H9 (cell line): ENCODE measurements at regions not wholly inside any gene's neighbourhood (a gene's known extent, or its start where the extent isn't known, plus 50 kb on each side); places are given as distances from the start of the nearest gene placed in this dataset.

Source experiments
- DNase-seq: peaks from one replicate; pipeline ENCODE4 v3.0.0-alpha.2; 2017
- H2AFZ ChIP-seq: one replicate; pipeline ENCODE4 v1.6.1; 2013; ENCODE audit warnings: mild to moderate bottlenecking, low read length, control low read depth, moderate library complexity
- H2AK5ac ChIP-seq: 2 replicates; pipeline ENCODE4 v1.6.1; 2013; ENCODE audit warnings: low read length, control low read depth, mixed read lengths; ENCODE audit not compliant: insufficient read length
- H2BK120ac ChIP-seq: one replicate; pipeline ENCODE4 v1.6.1; 2013; ENCODE audit warnings: low read depth, mild to moderate bottlenecking, low read length, control low read depth, inconsistent platforms; ENCODE audit not compliant: poor library complexity, severe bottlenecking
- H2BK12ac ChIP-seq: 2 replicates; pipeline ENCODE4 v1.6.1; 2013; ENCODE audit warnings: low read length, control low read depth, mixed read lengths, low read depth; ENCODE audit not compliant: insufficient read length
- H2BK15ac ChIP-seq: 2 replicates; pipeline ENCODE4 v1.6.1; 2013; ENCODE audit warnings: low read depth, low read length, control low read depth
- H2BK20ac ChIP-seq: one replicate; pipeline ENCODE4 v1.6.1; 2013; ENCODE audit warnings: low read depth, mild to moderate bottlenecking, low read length, control low read depth, inconsistent platforms; ENCODE audit not compliant: poor library complexity, severe bottlenecking
- H2BK5ac ChIP-seq: 2 replicates; pipeline ENCODE4 v1.6.1; 2013; ENCODE audit warnings: low read length, control low read depth, mixed read lengths; ENCODE audit not compliant: insufficient read length
- H3K14ac ChIP-seq: 2 replicates; pipeline ENCODE4 v1.6.1; 2013; ENCODE audit warnings: low read length, control low read depth; ENCODE audit not compliant: insufficient read depth
- H3K18ac ChIP-seq: 2 replicates; pipeline ENCODE4 v1.6.1; 2013; ENCODE audit warnings: low read depth, mild to moderate bottlenecking, mixed read lengths, low read length, control low read depth; ENCODE audit not compliant: insufficient read length
- H3K23ac ChIP-seq: 2 replicates; pipeline ENCODE4 v1.6.1; 2013; ENCODE audit warnings: low read length, control low read depth, mixed read lengths, low read depth; ENCODE audit not compliant: insufficient read length
- H3K23me2 ChIP-seq: 2 replicates; pipeline ENCODE4 v1.6.1; 2013; ENCODE audit warnings: low read depth, mild to moderate bottlenecking, mixed read lengths, low read length, control low read depth; ENCODE audit not compliant: insufficient read length, poor library complexity, severe bottlenecking
- H3K27ac ChIP-seq: 2 replicates; pipeline ENCODE4 v1.5.1; 2013; ENCODE audit warnings: low read length, control low read depth, mixed read lengths, low read depth; ENCODE audit not compliant: insufficient read length
- H3K27me3 ChIP-seq: 2 replicates; pipeline ENCODE4 v1.6.1; 2013; ENCODE audit warnings: low read length, control low read depth, inconsistent platforms; ENCODE audit not compliant: insufficient read depth
- H3K4ac ChIP-seq: 2 replicates; pipeline ENCODE4 v1.6.1; 2013; ENCODE audit warnings: low read depth, mild to moderate bottlenecking, control low read depth, inconsistent platforms, low read length, moderate library complexity
- H3K4me1 ChIP-seq: 2 replicates; pipeline ENCODE4 v1.6.1; 2013; ENCODE audit warnings: low read length, control low read depth, inconsistent platforms; ENCODE audit not compliant: insufficient read depth
- H3K4me2 ChIP-seq: 2 replicates; pipeline ENCODE4 v1.6.1; 2013; ENCODE audit warnings: low read length, control low read depth, mixed read lengths; ENCODE audit not compliant: insufficient read length, insufficient read depth
- H3K56ac ChIP-seq: 2 replicates; pipeline ENCODE4 v1.6.1; 2013; ENCODE audit warnings: low read depth, mild to moderate bottlenecking, mixed read lengths, low read length, control low read depth; ENCODE audit not compliant: insufficient read length
- H3K79me1 ChIP-seq: 2 replicates; pipeline ENCODE4 v1.6.1; 2013; ENCODE audit warnings: low read depth, mild to moderate bottlenecking, moderate library complexity, low read length, control low read depth, inconsistent platforms; ENCODE audit not compliant: insufficient read depth, poor library complexity, severe bottlenecking
- H3K79me2 ChIP-seq: 2 replicates; pipeline ENCODE4 v1.6.1; 2013; ENCODE audit warnings: low read length, control low read depth, inconsistent platforms; ENCODE audit not compliant: insufficient read depth
- H3K9ac ChIP-seq: 2 replicates; pipeline ENCODE4 v1.6.1; 2013; ENCODE audit warnings: low read length, control low read depth, mixed read lengths; ENCODE audit not compliant: insufficient read length; ENCODE audit errors: extremely low read depth
- H3K9me3 ChIP-seq: one replicate; pipeline ENCODE4 v1.6.1; 2013; ENCODE audit warnings: low read depth, low read length, inconsistent platforms; ENCODE audit not compliant: control insufficient read depth
- H3T11ph ChIP-seq: one replicate; pipeline ENCODE4 v1.6.1; 2013; ENCODE audit warnings: mild to moderate bottlenecking, low read length, control low read depth, inconsistent platforms
- H4K20me1 ChIP-seq: one replicate; pipeline ENCODE4 v1.6.1; 2013; ENCODE audit not compliant: control insufficient read depth, insufficient read length, insufficient read depth
- H4K5ac ChIP-seq: 2 replicates; pipeline ENCODE4 v1.6.1; 2013; ENCODE audit warnings: low read depth, mild to moderate bottlenecking, mixed read lengths, low read length, control low read depth; ENCODE audit not compliant: insufficient read length
- H4K8ac ChIP-seq: replicated peaks from 2 replicates; pipeline ENCODE4 v1.6.1; 2013; ENCODE audit warnings: low read length, control low read depth, mixed read lengths, low read depth; ENCODE audit not compliant: insufficient read length
- H4K91ac ChIP-seq: 2 replicates; pipeline ENCODE4 v1.6.1; 2013; ENCODE audit warnings: low read depth, mild to moderate bottlenecking, moderate library complexity, mixed read lengths, low read length, control low read depth; ENCODE audit not compliant: insufficient read length
- H3K27ac Mint-ChIP-seq, 3 experiments: 2 replicates in 2 of 3; 3 replicates in 1 of 3; pipeline ENCODE4 v1.8.0; 2020 to 2021; ENCODE audit warnings: mixed read lengths in 3 of 3, mild to moderate bottlenecking in 1 of 3, moderate library complexity in 1 of 3
- H3K27me3 Mint-ChIP-seq: 2 replicates; pipeline ENCODE4 v1.8.0; 2021; ENCODE audit warnings: low read depth, mild to moderate bottlenecking, moderate library complexity, mixed read lengths
- H3K36me3 Mint-ChIP-seq, 3 experiments: 2 replicates in 2 of 3; 3 replicates in 1 of 3; pipeline ENCODE4 v1.8.0; 2020 to 2021; ENCODE audit warnings: low read depth in 3 of 3, mixed read lengths in 3 of 3; ENCODE audit not compliant: insufficient read depth in 1 of 3
- H3K4me1 Mint-ChIP-seq, 2 experiments: 2 replicates each; pipeline ENCODE4 v1.8.0; 2020; ENCODE audit warnings: mixed read lengths in 2 of 2
- H3K4me3 Mint-ChIP-seq, 2 experiments: 2 replicates in 1 of 2; 3 replicates in 1 of 2; pipeline ENCODE4 v1.8.0; 2020 to 2021; ENCODE audit warnings: mild to moderate bottlenecking in 2 of 2, mixed read lengths in 2 of 2, moderate library complexity in 1 of 2
- H3K9me3 Mint-ChIP-seq, 2 experiments: 2 replicates in 1 of 2; 3 replicates in 1 of 2; pipeline ENCODE4 v1.8.0; 2020; ENCODE audit warnings: mild to moderate bottlenecking in 2 of 2, mixed read lengths in 2 of 2, moderate library complexity in 1 of 2
- CTCF ChIP-seq: fragments of 200-600 bp; sonication (generic); conservative IDR thresholded peaks from 3 replicates; pipeline ENCODE4 v1.8.0; 2021; ENCODE audit warnings: antibody characterized with exemption, mild to moderate bottlenecking
- WGBS: extraction: QIAGEN DNeasy Blood & Tissue Kit; methylation state at CpG from one replicate; pipeline ENCODE4 v1.1.7; 2013; ENCODE audit warnings: missing lambda C conversion rate, low lambda C conversion rate, mixed read lengths; ENCODE audit not compliant: insufficient read length; ENCODE audit errors: extremely low coverage; 5-methylcytosine and 5-hydroxymethylcytosine counted together

GRCh38 chr10:117698809-117699208, 156.3 kb downstream of the EMX2 start:
- Histone ChIP-seq H3K9ac (no peak overlapping the region), H3K23ac (no peak overlapping the region), H3K18ac (no peak overlapping the region), H3T11ph (no peak overlapping the region), H2BK120ac (no peak overlapping the region), H2BK20ac (no peak overlapping the region), H3K79me2 (no peaks in the 10 kb centered on the region), H4K8ac (no peak overlapping the region), H4K20me1 (no peaks in the 10 kb centered on the region), H2AFZ (no peak overlapping the region), H4K5ac (no peak overlapping the region), H3K23me2 (no peaks in the 10 kb centered on the region), H3K14ac (no peak overlapping the region), H4K91ac (no peak overlapping the region), H2BK12ac (no peak overlapping the region), H3K56ac (no peak overlapping the region), H3K4me2 (no peak overlapping the region), H3K4me1 (no peaks in the 10 kb centered on the region), H2AK5ac (no peak overlapping the region), H2BK15ac (no peak overlapping the region), H3K27me3 (no peaks in the 10 kb centered on the region), H2BK5ac (no peak overlapping the region), H3K27ac (no peak overlapping the region), H3K9me3 (no peaks in the 10 kb centered on the region), H3K79me1 (no peaks in the 10 kb centered on the region), H3K4ac (no peak overlapping the region)
- no peak for DNase-seq
- Mint-ChIP-seq H3K27ac (no peak overlapping the region), H3K9me3 (no peaks in the 10 kb centered on the region; a peak in 1 of 5 replicates), H3K36me3 (no peaks in the 10 kb centered on the region), H3K27me3 (peaks cover 14% of the 10 kb centered on the region), H3K4me3 (no peak overlapping the region), H3K4me1 (no peaks in the 10 kb centered on the region)
- WGBS, result no CpG with 5 or more reads among the region's 2 CpGs
- TF ChIP-seq CTCF, result no peak
